Smooth muscle cell (in vitro differentiated cells): ENCODE measurements at regions not wholly inside any gene's neighbourhood (a gene's known extent, or its start where the extent isn't known, plus 50 kb on each side); places are given as distances from the start of the nearest gene placed in this dataset.

Experiments used
- DNase-seq: peaks from one replicate; lab custom pipeline; 2025; ENCODE audit not compliant: unreplicated experiment; lab: John Stamatoyannopoulos, UW
- H2AFZ ChIP-seq: fragments of 200-600 bp; sonication (generic); 2 replicates; pipeline ENCODE4 v1.6.0; 2016; ENCODE audit warnings: antibody characterized with exemption, low read depth, mild to moderate bottlenecking
- H3F3A ChIP-seq: fragments of 200-600 bp; sonication (generic); 2 replicates; pipeline ENCODE4 v1.6.0; 2017; ENCODE audit warnings: antibody characterized with exemption, low read depth
- H3K27ac ChIP-seq: fragments of 200-600 bp; sonication (generic); 2 replicates; pipeline ENCODE4 v1.5.1; 2016; ENCODE audit warnings: low read depth, mild to moderate bottlenecking
- H3K27me3 ChIP-seq: fragments of 200-600 bp; sonication (generic); 2 replicates; pipeline ENCODE4 v1.6.1; 2016; ENCODE audit warnings: low read depth, mild to moderate bottlenecking
- H3K36me3 ChIP-seq: fragments of 200-600 bp; sonication (generic); 2 replicates; pipeline ENCODE4 v1.5.1; 2016; ENCODE audit warnings: low read depth
- H3K4me1 ChIP-seq: fragments of 200-600 bp; sonication (generic); 2 replicates; pipeline ENCODE4 v1.5.1; 2016; ENCODE audit warnings: low read depth
- H3K4me2 ChIP-seq: fragments of 200-600 bp; sonication (generic); 2 replicates; pipeline ENCODE4 v1.6.0; 2016; ENCODE audit warnings: mild to moderate bottlenecking
- H3K4me3 ChIP-seq: fragments of 200-600 bp; sonication (generic); 2 replicates; pipeline ENCODE4 v1.5.1; 2016; ENCODE audit warnings: mild to moderate bottlenecking
- H3K79me2 ChIP-seq: fragments of 200-600 bp; sonication (generic); 2 replicates; pipeline ENCODE4 v1.6.0; 2016; ENCODE audit warnings: low read depth, mild to moderate bottlenecking
- H3K9ac ChIP-seq: fragments of 200-600 bp; sonication (generic); 2 replicates; pipeline ENCODE4 v1.6.0; 2016; ENCODE audit warnings: low read depth
- H3K9me3 ChIP-seq: fragments of 200-600 bp; sonication (generic); replicated peaks from 2 replicates; pipeline ENCODE4 v1.5.1; 2016; ENCODE audit warnings: low read depth
- H4K20me1 ChIP-seq: fragments of 200-600 bp; sonication (generic); 2 replicates; pipeline ENCODE4 v1.6.0; 2016; ENCODE audit warnings: low read depth
- WGBS: methylation state at CpG from one replicate; pipeline ENCODE4 v1.1.7; 2016; ENCODE audit warnings: low lambda C conversion rate; 5-methylcytosine and 5-hydroxymethylcytosine counted together
- TF ChIP-seq, protein P1 (sequence below): fragments of 200-600 bp; sonication (generic); IDR thresholded peaks from 2 replicates; pipeline ENCODE4 v1.5.1; 2017; ENCODE audit warnings: borderline replicate concordance, mild to moderate bottlenecking, antibody characterized with exemption; ENCODE audit not compliant: insufficient read depth, poor library complexity, severe bottlenecking

DNA sequence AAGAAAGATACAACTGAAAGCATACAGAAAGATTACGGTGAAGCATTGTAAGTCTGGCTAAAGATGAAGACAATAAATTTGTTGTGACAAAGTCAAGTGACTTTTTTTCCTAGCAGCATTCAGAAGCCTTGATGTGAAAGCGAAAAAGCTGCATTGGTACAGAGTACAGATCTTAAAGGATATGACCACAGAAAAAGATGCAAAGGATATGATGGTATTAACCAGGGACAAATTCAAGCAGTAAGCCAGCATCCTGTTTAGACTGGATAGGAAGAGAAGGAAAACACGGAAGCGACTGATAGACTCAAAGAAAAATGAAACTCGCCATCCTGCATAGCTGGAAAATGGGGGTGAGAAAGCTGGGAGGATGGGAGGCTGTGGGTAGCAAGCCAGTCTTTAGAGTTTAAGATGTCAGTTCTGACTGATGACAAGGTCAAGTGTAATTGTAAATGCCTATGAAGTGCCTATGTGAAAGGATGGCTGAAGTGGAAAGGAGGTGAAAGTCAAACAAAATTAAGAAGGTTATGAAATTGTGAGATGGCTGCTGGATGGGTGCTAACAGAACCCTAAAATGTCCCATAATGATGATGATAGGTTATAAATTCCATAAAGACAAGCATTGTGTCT lies 92.4 kb downstream of the PHLDA1 start:
- Histone ChIP-seq H3K79me2 (no peaks in the 10 kb centered on the region), H3K9ac (no peak overlapping the region), H4K20me1 (no peaks in the 10 kb centered on the region), H3K36me3 (no peaks in the 10 kb centered on the region), H3F3A (peaks cover 5% of the 10 kb centered on the region), H3K27ac (no peak overlapping the region), H2AFZ (peak overlapping the region; percentile 2), H3K4me1 (no peaks in the 10 kb centered on the region), H3K27me3 (no peaks in the 10 kb centered on the region), H3K4me2 (no peak overlapping the region), H3K9me3 (no peaks in the 10 kb centered on the region), H3K4me3 (no peak overlapping the region)
- TF ChIP-seq, protein P1, sequence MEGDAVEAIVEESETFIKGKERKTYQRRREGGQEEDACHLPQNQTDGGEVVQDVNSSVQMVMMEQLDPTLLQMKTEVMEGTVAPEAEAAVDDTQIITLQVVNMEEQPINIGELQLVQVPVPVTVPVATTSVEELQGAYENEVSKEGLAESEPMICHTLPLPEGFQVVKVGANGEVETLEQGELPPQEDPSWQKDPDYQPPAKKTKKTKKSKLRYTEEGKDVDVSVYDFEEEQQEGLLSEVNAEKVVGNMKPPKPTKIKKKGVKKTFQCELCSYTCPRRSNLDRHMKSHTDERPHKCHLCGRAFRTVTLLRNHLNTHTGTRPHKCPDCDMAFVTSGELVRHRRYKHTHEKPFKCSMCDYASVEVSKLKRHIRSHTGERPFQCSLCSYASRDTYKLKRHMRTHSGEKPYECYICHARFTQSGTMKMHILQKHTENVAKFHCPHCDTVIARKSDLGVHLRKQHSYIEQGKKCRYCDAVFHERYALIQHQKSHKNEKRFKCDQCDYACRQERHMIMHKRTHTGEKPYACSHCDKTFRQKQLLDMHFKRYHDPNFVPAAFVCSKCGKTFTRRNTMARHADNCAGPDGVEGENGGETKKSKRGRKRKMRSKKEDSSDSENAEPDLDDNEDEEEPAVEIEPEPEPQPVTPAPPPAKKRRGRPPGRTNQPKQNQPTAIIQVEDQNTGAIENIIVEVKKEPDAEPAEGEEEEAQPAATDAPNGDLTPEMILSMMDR = no peak
- WGBS = 74% methylated on average over 5 of the region's 5 CpGs
- DNase-seq = no peak

- Histone ChIP-seq H3K79me2 (no peaks in the 10 kb centered on the region), H3K4me3 (no peak overlapping the region), H2AFZ (peak overlapping the region; percentile 65), H4K20me1 (no peaks in the 10 kb centered on the region), H3K4me2 (no peak overlapping the region), H3K27me3 (no peaks in the 10 kb centered on the region), H3K4me1 (no peaks in the 10 kb centered on the region), H3K9me3 (no peaks in the 10 kb centered on the region), H3K27ac (peak overlapping the region; percentile 21), H3F3A (no peaks in the 10 kb centered on the region), H3K9ac (no peak overlapping the region), H3K36me3 (no peaks in the 10 kb centered on the region)
- TF ChIP-seq, protein P1 = no peak
- WGBS = 16% methylated on average over 2 of the region's 2 CpGs
- DNase-seq = no peak
Measured at GRCh38 chr12:75938189-75938588, 93.4 kb downstream of the PHLDA1 start.

- Histone ChIP-seq H4K20me1 (no peaks in the 10 kb centered on the region), H3K9me3 (no peaks in the 10 kb centered on the region), H3K27ac (peak overlapping the region; percentile 21), H3K4me3 (no peak overlapping the region), H3K4me2 (no peak overlapping the region), H3K79me2 (no peaks in the 10 kb centered on the region), H3K4me1 (no peaks in the 10 kb centered on the region), H3K9ac (no peak overlapping the region), H3K27me3 (no peaks in the 10 kb centered on the region), H3F3A (peaks cover 3% of the 10 kb centered on the region), H3K36me3 (no peaks in the 10 kb centered on the region), H2AFZ (peak overlapping the region; percentile 65)
- DNase-seq = no peak
- TF ChIP-seq, protein P1 = no peak
- 59% methylated on average over 1 of the region's 1 CpG for WGBS
Measured at GRCh38 chr12:75937486-75937885, 94.1 kb downstream of the PHLDA1 start.
